ENCODE measurements at regions not wholly inside any gene's neighbourhood (a gene's known extent, or its start where the extent isn't known, plus 50 kb on each side); places are given as distances from the start of the nearest gene placed in this dataset.

- no peak for TF ChIP-seq EZH2 (IDR thresholded peaks at IDR 0.05; ENCODE audit: low read length, unreplicated experiment)
- TF ChIP-seq, protein P1, sequence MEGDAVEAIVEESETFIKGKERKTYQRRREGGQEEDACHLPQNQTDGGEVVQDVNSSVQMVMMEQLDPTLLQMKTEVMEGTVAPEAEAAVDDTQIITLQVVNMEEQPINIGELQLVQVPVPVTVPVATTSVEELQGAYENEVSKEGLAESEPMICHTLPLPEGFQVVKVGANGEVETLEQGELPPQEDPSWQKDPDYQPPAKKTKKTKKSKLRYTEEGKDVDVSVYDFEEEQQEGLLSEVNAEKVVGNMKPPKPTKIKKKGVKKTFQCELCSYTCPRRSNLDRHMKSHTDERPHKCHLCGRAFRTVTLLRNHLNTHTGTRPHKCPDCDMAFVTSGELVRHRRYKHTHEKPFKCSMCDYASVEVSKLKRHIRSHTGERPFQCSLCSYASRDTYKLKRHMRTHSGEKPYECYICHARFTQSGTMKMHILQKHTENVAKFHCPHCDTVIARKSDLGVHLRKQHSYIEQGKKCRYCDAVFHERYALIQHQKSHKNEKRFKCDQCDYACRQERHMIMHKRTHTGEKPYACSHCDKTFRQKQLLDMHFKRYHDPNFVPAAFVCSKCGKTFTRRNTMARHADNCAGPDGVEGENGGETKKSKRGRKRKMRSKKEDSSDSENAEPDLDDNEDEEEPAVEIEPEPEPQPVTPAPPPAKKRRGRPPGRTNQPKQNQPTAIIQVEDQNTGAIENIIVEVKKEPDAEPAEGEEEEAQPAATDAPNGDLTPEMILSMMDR (conservative IDR thresholded peaks at IDR 0.05; ENCODE audit: low read depth, low read length): no peak
- no peak for TF ChIP-seq EZH2phosphoT487 (IDR thresholded peaks at IDR 0.05; ENCODE audit: borderline replicate concordance, low read length)
Observed at GRCh38 chr5:25301836-25302235, 657.1 kb upstream of the CDH10 start.
